ENCODE measurements at regions not wholly inside any gene's neighbourhood (a gene's known extent, or its start where the extent isn't known, plus 50 kb on each side); places are given as distances from the start of the nearest gene placed in this dataset.

DNA sequence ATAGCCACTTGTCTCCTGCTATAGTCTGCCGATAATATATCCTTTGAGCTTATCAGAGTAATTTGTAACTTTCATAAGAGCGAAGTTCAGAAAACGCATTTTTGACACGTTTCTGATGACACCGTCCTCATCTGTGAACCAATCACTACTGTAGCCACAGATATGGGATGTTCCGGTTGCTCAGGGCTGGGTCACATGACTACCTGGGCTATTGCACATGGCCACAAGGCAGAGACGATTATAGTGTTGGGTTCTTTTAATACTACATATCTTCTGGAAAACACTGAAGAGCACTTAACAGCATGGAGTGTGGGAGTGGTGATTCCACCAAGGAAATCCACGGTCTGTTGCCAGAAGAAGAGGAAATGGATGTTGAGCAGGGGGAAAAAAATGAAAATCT, 115.0 kb upstream of the ADRA1B start:
- no peak for TF ChIP-seq POLR2A (IDR thresholded peaks at IDR 0.05; ENCODE audit: low read length)
- TF ChIP-seq GATA1 (IDR thresholded peaks at IDR 0.05; ENCODE audit: low read depth, low read length) = no peak
